ENCODE measurements at regions not wholly inside any gene's neighbourhood (a gene's known extent, or its start where the extent isn't known, plus 50 kb on each side); places are given as distances from the start of the nearest gene placed in this dataset.
A peak's percentile ranks its signal among the peaks of the same experiment; 100 is the strongest.

DNA sequence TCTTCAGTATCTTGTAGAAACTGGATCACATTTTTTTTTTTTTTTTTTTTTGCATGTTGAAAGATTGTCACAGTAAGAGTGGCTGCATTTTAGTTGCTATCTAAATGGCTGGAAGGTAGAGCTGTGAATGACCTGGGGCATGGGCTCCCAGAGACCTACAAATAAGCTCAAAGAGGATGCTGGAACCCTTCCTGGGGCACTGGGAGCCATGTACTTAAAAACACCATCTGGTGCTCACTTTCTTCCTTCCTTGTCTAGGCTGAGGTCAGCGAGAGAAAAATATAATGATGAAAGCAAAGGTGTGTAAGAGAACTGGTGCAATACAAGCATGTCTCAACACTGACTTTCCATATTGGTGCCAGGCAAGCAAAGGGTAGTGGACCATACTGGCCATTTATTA is 323.9 kb downstream of the SV2B start:
- H3K4me3 ChIP-seq (ENCODE audit: low read length): no peak overlapping the region
- Mint-ChIP-seq H3K4me1 (ENCODE audit: low read depth) (peaks cover 33% of the 10 kb centered on the region), H3K9me3 (no peaks in the 10 kb centered on the region), H3K27me3 (peaks cover 5% of the 10 kb centered on the region), H3K4me3 (no peak overlapping the region), H3K27ac (no peak overlapping the region), H3K36me3 (ENCODE audit: low read depth) (no peaks in the 10 kb centered on the region)
- intact Hi-C loops (cut with DNase I, micrococcal nuclease): no loop called here
- H3K9me3 ChIP-seq (ENCODE audit: control insufficient read depth in 1 of 2, insufficient read depth in 1 of 2, low read length in 2 of 2): peaks cover 0 to 10% of the 10 kb centered on the region in 2 experiments
- no peak overlapping the region for H3K27ac ChIP-seq (ENCODE audit: low read depth in 1 of 2, low read length in 2 of 2)
- CTCF ChIA-PET: interaction anchor here (0.6 kb wide), 1 partner anchor 41 kb away, joined by 3 read pairs; no protein-coding TSS in a partner anchor
- POLR2A ChIA-PET: no interaction called here
- peaks cover 27% of the 10 kb centered on the region for H3K4me1 ChIP-seq (ENCODE audit: insufficient read depth, low read length)
- TF ChIP-seq, protein P1, sequence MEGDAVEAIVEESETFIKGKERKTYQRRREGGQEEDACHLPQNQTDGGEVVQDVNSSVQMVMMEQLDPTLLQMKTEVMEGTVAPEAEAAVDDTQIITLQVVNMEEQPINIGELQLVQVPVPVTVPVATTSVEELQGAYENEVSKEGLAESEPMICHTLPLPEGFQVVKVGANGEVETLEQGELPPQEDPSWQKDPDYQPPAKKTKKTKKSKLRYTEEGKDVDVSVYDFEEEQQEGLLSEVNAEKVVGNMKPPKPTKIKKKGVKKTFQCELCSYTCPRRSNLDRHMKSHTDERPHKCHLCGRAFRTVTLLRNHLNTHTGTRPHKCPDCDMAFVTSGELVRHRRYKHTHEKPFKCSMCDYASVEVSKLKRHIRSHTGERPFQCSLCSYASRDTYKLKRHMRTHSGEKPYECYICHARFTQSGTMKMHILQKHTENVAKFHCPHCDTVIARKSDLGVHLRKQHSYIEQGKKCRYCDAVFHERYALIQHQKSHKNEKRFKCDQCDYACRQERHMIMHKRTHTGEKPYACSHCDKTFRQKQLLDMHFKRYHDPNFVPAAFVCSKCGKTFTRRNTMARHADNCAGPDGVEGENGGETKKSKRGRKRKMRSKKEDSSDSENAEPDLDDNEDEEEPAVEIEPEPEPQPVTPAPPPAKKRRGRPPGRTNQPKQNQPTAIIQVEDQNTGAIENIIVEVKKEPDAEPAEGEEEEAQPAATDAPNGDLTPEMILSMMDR (IDR thresholded peaks at IDR 0.05): no peak
- no peaks in the 10 kb centered on the region for H3K27me3 ChIP-seq (ENCODE audit: control insufficient read depth in 1 of 2, insufficient read depth in 2 of 2, low read length in 2 of 2)
- no peak for ATAC-seq (ENCODE audit: poor library complexity)
- no peaks in the 10 kb centered on the region for H3K36me3 ChIP-seq (ENCODE audit: insufficient read depth, low read length)
- DNase-seq: no peak

DNA sequence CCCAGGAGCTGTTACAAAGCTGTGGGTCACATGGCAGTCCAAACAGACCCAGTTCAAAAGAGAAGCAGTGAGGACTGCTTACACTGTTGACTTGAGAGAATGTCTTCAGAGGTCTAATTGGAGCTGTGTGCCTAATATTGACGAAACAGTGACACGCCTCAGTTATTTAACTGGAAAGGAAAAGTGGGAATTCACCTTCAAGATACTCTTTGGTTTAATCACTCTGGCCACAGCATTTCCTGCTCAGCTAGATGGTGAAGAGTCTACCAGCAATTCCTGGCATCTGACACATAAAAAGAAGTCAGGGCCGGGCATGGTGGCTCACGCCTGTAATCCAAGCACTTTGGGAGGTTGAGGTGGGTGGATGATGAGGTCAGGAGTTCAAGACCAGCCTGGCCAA is 326.4 kb downstream of the SV2B start:
- DNase-seq (peak in 3 of 14 experiments; percentile 36 to 64 (median 37)), ATAC-seq (ENCODE audit: poor library complexity) (no peak)
- H3K9me3 ChIP-seq (ENCODE audit: control insufficient read depth in 1 of 2, insufficient read depth in 1 of 2, low read length in 2 of 2): no peaks in the 10 kb centered on the region
- H3K4me3 ChIP-seq (ENCODE audit: low read length): no peak overlapping the region
- no peaks in the 10 kb centered on the region for H3K36me3 ChIP-seq (ENCODE audit: insufficient read depth, low read length)
- peaks cover 27% of the 10 kb centered on the region for H3K4me1 ChIP-seq (ENCODE audit: insufficient read depth, low read length)
- no peak overlapping the region for H3K27ac Mint-ChIP-seq
- no peaks in the 10 kb centered on the region for H3K36me3 Mint-ChIP-seq (ENCODE audit: low read depth)
- POLR2A ChIA-PET: no interaction called here
- H3K27me3 ChIP-seq (ENCODE audit: control insufficient read depth in 1 of 2, insufficient read depth in 2 of 2, low read length in 2 of 2): no peaks in the 10 kb centered on the region
- H3K27me3 Mint-ChIP-seq: peaks cover 5% of the 10 kb centered on the region
- H3K4me3 Mint-ChIP-seq: no peak overlapping the region
- TF ChIP-seq, protein P1 (IDR thresholded peaks at IDR 0.05): no peak
- CTCF ChIA-PET: no interaction called here
- H3K9me3 Mint-ChIP-seq: no peaks in the 10 kb centered on the region
- peaks cover 33% of the 10 kb centered on the region for H3K4me1 Mint-ChIP-seq (ENCODE audit: low read depth)
- no peak overlapping the region for H3K27ac ChIP-seq (ENCODE audit: low read depth in 1 of 2, low read length in 2 of 2)
- intact Hi-C loops (cut with DNase I, micrococcal nuclease): no loop called here

DNA sequence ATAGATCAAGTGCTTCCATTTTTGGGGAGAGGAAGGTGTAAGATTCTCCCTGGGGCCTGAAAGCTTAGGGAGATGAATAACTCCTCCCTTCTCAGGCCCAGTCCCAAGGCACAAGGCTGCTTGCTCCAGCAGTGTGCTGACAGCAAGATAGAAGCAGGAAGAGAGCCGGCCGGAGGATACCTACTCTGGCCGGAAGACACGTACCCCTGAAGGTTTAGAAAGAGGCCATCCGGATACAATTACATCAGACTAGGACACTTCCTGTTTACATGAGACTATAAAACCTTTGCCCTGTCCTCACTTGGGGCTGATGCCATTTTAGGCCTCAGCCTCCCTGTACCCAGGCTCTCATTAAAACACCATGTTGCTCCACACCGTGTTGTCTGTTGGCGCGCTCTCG is 329.9 kb downstream of the SV2B start:
- TF ChIP-seq, protein P1 (IDR thresholded peaks at IDR 0.05): no peak
- no peaks in the 10 kb centered on the region for H3K9me3 ChIP-seq (ENCODE audit: control insufficient read depth in 1 of 2, insufficient read depth in 1 of 2, low read length in 2 of 2)
- H3K36me3 ChIP-seq (ENCODE audit: insufficient read depth, low read length): no peaks in the 10 kb centered on the region
- ATAC-seq (ENCODE audit: poor library complexity) (no peak), DNase-seq (no peak)
- H3K27me3 ChIP-seq (ENCODE audit: control insufficient read depth in 1 of 2, insufficient read depth in 2 of 2, low read length in 2 of 2): no peaks in the 10 kb centered on the region
- CTCF ChIA-PET: interaction anchor here (1.2 kb wide), 1 partner anchor 15 kb away, joined by 3 read pairs; no protein-coding TSS in a partner anchor
- POLR2A ChIA-PET: no interaction called here
- Mint-ChIP-seq H3K4me1 (ENCODE audit: low read depth) (peaks cover 5% of the 10 kb centered on the region), H3K4me3 (no peak overlapping the region), H3K27ac (no peak overlapping the region), H3K27me3 (no peaks in the 10 kb centered on the region), H3K9me3 (no peaks in the 10 kb centered on the region), H3K36me3 (ENCODE audit: low read depth) (no peaks in the 10 kb centered on the region)
- H3K4me3 ChIP-seq (ENCODE audit: low read length): no peak overlapping the region
- H3K4me1 ChIP-seq (ENCODE audit: insufficient read depth, low read length): peaks cover 7% of the 10 kb centered on the region
- intact Hi-C loops (cut with DNase I, micrococcal nuclease): no loop called here
- no peak overlapping the region for H3K27ac ChIP-seq (ENCODE audit: low read depth in 1 of 2, low read length in 2 of 2)

All from CD4-positive, alpha-beta T cell (primary cell).